Fibroblast of skin of back (primary cell): ENCODE measurements at regions not wholly inside any gene's neighbourhood (a gene's known extent, or its start where the extent isn't known, plus 50 kb on each side); places are given as distances from the start of the nearest gene placed in this dataset.
"Not testable (repeated sequence)": the region's sequence is repeated elsewhere in the genome, so short reads cannot be mapped to it uniquely, and the experiment has no call there.

Experiments
- DNase-seq: peaks from one replicate; pipeline ENCODE4 v3.0.0-alpha.2; 2013

GRCh38 chr14:34088914-34089313 is 138.0 kb upstream of the EGLN3 start:
- DNase-seq: no peak

GRCh38 chr14:34087571-34087970 is 136.7 kb upstream of the EGLN3 start:
- no peak for DNase-seq

GRCh38 chr14:34086223-34086757 is 135.4 kb upstream of the EGLN3 start:
- DNase-seq: no peak

- no peak for DNase-seq
Measured at GRCh38 chr14:34085695-34086094, 134.8 kb upstream of the EGLN3 start.

GRCh38 chr14:34081576-34082136 is 130.8 kb upstream of the EGLN3 start:
- peak; percentile 78 for DNase-seq

- DNase-seq: peak; percentile 70
Measured at GRCh38 chr14:34081101-34081575, 130.3 kb upstream of the EGLN3 start.

GRCh38 chr14:34079643-34080042 is 128.8 kb upstream of the EGLN3 start:
- not testable (repeated sequence) for DNase-seq

GRCh38 chr14:34078117-34078743 is 127.4 kb upstream of the EGLN3 start:
- peak; percentile 42 for DNase-seq

GRCh38 chr14:34075826-34076225 is 125.0 kb upstream of the EGLN3 start:
- no peak for DNase-seq

- no peak for DNase-seq
Measured at GRCh38 chr14:34075042-34075744, 124.3 kb upstream of the EGLN3 start.

GRCh38 chr14:34072921-34073320 is 122.0 kb upstream of the EGLN3 start:
- no peak for DNase-seq

GRCh38 chr14:34072401-34072800 is 121.5 kb upstream of the EGLN3 start:
- no peak for DNase-seq

GRCh38 chr14:34070917-34071407 is 120.1 kb upstream of the EGLN3 start:
- DNase-seq: no peak

GRCh38 chr14:34069854-34070582 is 119.1 kb upstream of the EGLN3 start:
- DNase-seq: no peak

- DNase-seq: no peak
Measured at GRCh38 chr14:34067587-34067986, 116.7 kb upstream of the EGLN3 start.

- no peak for DNase-seq
Measured at GRCh38 chr14:34065690-34066391, 115.0 kb upstream of the EGLN3 start.

- no peak for DNase-seq
Measured at GRCh38 chr14:34065236-34065635, 114.4 kb upstream of the EGLN3 start.

- peak; percentile 45 for DNase-seq
Measured at GRCh38 chr14:34064349-34064748, 113.5 kb upstream of the EGLN3 start.

- DNase-seq: peak; percentile 54
Measured at GRCh38 chr14:34063470-34064164, 112.7 kb upstream of the EGLN3 start.

- DNase-seq: no peak
Measured at GRCh38 chr14:34063042-34063441, 112.2 kb upstream of the EGLN3 start.

GRCh38 chr14:34062353-34062973 is 111.6 kb upstream of the EGLN3 start:
- DNase-seq: no peak
